Fibroblast of mammary gland (primary cell): ENCODE measurements at regions not wholly inside any gene's neighbourhood (a gene's known extent, or its start where the extent isn't known, plus 50 kb on each side); places are given as distances from the start of the nearest gene placed in this dataset.

Experiments used
- DNase-seq: peaks from one replicate; pipeline ENCODE4 v3.0.0-alpha.2; 2010; ENCODE audit warnings: low read depth
- H3K4me3 ChIP-seq: 2 replicates; pipeline ENCODE4 v1.5.1; 2011; ENCODE audit warnings: low read depth, mild to moderate bottlenecking, low read length, moderate library complexity; ENCODE audit not compliant: control insufficient read depth
- TF ChIP-seq, protein P1 (sequence below): conservative IDR thresholded peaks from 2 replicates; pipeline ENCODE4 v1.5.1; 2011; ENCODE audit warnings: low read depth, low read length, inconsistent platforms; ENCODE audit not compliant: control insufficient read depth, insufficient read depth

DNA sequence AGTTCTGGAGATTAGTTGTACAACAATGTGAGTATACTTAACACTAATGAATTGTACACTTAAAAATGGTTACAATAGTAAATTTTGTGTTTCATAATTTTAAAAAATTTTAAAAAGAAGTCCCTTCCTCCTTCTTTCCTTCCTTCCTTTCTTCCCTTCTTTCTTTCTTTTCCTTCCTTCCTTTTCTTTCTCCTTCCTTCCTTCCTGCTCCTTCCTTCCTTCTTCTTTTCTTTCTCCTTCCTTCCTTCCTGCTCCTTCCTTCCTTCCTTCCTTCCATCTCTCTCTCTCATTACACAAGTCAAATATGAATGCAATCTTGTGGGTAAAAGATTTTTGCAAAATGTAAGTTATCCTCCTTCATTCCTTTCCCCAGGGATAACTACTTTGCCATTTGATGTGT is 97.1 kb upstream of the TBCA start:
- TF ChIP-seq, protein P1, sequence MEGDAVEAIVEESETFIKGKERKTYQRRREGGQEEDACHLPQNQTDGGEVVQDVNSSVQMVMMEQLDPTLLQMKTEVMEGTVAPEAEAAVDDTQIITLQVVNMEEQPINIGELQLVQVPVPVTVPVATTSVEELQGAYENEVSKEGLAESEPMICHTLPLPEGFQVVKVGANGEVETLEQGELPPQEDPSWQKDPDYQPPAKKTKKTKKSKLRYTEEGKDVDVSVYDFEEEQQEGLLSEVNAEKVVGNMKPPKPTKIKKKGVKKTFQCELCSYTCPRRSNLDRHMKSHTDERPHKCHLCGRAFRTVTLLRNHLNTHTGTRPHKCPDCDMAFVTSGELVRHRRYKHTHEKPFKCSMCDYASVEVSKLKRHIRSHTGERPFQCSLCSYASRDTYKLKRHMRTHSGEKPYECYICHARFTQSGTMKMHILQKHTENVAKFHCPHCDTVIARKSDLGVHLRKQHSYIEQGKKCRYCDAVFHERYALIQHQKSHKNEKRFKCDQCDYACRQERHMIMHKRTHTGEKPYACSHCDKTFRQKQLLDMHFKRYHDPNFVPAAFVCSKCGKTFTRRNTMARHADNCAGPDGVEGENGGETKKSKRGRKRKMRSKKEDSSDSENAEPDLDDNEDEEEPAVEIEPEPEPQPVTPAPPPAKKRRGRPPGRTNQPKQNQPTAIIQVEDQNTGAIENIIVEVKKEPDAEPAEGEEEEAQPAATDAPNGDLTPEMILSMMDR: no peak
- no peak overlapping the region for H3K4me3 ChIP-seq
- DNase-seq: no peak

DNA sequence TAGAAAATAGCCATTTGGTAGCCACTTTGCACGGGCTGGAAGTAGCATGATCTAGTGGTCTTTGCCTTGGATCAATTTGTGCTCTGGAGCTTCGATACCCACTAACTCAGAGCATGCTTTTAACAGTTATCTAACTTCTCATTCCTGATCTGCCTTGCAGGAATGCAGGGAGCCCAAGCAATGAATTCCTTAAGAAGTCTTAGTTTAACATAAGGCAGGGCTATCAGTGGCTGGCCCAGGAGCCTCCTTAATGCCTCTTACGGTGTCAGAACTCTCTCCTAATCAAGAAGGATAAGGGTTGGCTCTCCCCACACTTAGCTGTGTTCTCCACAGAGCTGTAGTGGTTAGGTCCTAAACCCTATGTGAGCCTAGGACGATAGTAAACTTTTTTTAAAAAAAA is 95.8 kb upstream of the TBCA start:
- TF ChIP-seq, protein P1: no peak

DNA sequence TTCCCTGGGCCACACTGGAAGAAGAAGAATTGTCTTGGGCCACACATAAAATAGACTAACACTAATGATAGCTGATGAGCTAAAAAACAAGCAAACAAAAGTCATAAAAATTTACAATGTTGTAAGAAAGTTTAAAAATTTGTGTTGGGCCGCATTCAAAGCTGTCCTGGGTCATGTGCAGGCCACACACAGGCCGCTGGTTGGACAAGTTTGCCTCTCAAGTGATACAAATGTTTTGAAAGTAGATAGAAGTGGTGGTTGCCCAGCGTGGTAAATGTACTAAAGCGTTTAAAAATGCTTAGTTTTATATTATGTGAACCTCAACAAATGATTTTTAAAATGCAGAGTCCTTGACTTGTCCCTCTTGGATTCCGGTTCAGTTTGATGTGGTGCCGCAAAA is 94.9 kb upstream of the TBCA start:
- DNase-seq: no peak
- TF ChIP-seq, protein P1: no peak
- no peak overlapping the region for H3K4me3 ChIP-seq

More for the DNA sequence above, 95.8 kb upstream of the TBCA start:
- no peak for DNase-seq
- no peak overlapping the region for H3K4me3 ChIP-seq

DNA sequence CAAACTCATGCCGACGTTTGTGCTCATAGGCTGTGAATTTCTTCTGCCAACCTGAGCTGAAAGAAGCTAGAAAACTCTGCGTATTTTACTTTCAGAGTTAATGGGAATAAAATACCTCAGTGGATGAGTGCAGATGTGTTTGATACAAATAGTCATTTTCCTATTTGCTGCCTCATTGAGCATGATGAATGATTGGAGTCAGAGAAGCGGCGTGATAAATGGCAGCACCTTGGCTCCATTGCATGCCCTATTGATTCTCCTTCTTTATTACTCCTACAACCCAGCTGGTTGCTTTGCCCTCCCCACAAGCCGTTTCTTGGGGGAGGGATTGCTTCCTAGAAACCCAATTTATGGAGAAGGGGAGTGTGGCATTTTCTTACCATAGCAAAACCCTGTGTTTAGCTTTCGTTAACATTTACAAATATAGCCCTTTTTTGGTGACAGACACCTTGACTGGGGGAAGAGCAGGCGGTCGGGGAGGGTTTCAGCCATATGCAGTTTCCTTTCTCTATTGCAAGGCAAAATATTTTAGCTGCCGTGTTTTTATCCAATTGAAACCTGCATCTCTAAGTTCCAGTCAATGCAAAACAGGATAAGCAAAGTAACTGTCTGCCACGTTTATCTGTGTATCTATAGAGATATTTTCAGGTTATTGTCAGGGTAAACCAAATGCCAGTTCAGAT is 93.1 kb upstream of the TBCA start:
- TF ChIP-seq, protein P1: no peak
- DNase-seq: no peak
- H3K4me3 ChIP-seq: no peak overlapping the region

DNA sequence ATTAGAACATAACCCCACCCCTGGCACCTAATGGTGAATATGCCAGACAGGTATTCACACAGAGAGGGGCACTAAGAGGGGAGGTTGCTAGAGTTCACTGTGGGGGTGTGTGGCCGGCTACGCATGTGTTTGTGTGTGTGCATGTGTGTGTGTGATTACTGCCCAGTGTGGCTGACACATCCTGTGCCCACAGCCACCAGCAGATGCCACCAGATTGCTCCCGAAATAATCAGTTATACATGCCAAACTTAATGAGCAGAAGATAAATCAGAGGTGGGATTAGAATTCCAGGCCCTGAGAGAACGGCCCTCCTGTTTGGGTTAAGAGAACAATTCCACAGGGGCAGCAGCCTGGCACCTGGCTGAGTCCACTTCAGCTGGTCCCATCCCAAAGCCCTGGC is 91.8 kb upstream of the TBCA start:
- no peak overlapping the region for H3K4me3 ChIP-seq
- no peak for DNase-seq
- TF ChIP-seq, protein P1: peak; percentile 1

DNA sequence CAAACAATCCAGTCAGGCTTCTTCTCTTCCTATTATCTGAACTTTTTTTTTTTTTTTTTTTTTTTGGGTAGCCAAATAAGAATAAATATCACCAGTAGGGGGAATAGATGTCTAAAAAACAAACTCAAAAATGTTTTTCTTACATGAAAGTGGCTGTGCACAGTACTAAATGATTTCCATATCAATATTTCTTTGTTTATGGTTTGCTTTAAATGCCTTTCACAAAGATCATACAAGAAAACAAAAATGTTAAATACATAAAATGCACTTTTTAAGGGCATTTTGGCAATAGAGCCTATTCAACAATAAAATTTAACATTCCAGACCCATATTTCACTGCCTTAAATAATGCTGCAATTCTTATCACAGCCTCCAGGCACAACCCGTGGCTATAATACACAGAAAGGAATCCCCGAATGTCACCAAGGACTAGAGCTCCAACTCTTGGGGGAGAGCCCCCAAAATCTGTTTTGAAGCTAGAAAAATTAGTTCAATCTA is 91.1 kb upstream of the TBCA start:
- peak; percentile 36 for DNase-seq
- H3K4me3 ChIP-seq: no peak overlapping the region
- TF ChIP-seq, protein P1: peak; percentile 39
